ACC112 (cell line): ENCODE measurements at regions not wholly inside any gene's neighbourhood (a gene's known extent, or its start where the extent isn't known, plus 50 kb on each side); places are given as distances from the start of the nearest gene placed in this dataset.
A peak's percentile ranks its signal among the peaks of the same experiment; 100 is the strongest.

Experiments used
- H2AFZ ChIP-seq: fragments of 200-600 bp; sonication (generic); one replicate; pipeline ENCODE4 v1.6.0; 2017; ENCODE audit warnings: antibody characterized with exemption, low read length; ENCODE audit not compliant: unreplicated experiment
- H3K27ac ChIP-seq: fragments of 200-600 bp; sonication (generic); 2 replicates; pipeline ENCODE4 v1.5.1; 2014; ENCODE audit warnings: low read depth, mild to moderate bottlenecking, antibody characterized with exemption, low read length, moderate library complexity
- H3K27me3 ChIP-seq: fragments of 200-600 bp; sonication (generic); 2 replicates; pipeline ENCODE4 v1.6.1; 2014; ENCODE audit warnings: mild to moderate bottlenecking, antibody characterized with exemption, low read length, moderate library complexity, mixed read lengths; ENCODE audit not compliant: insufficient read depth
- H3K36me3 ChIP-seq: fragments of 200-600 bp; sonication (generic); 2 replicates; pipeline ENCODE4 v1.6.1; 2016; ENCODE audit warnings: mild to moderate bottlenecking, antibody characterized with exemption, low read length, moderate library complexity, mixed read lengths; ENCODE audit not compliant: insufficient read depth
- H3K4me1 ChIP-seq: fragments of 200-600 bp; sonication (generic); one replicate; pipeline ENCODE4 v1.6.1; 2016; ENCODE audit warnings: low read length, mixed read lengths; ENCODE audit not compliant: insufficient read depth, unreplicated experiment, control insufficient read depth
- H3K4me3 ChIP-seq: fragments of 200-600 bp; sonication (generic); 2 replicates; pipeline ENCODE4 v1.5.1; 2014; ENCODE audit warnings: mild to moderate bottlenecking, low read depth, low read length
- H3K79me2 ChIP-seq: fragments of 200-600 bp; sonication (generic); one replicate; pipeline ENCODE4 v1.6.0; 2016; ENCODE audit warnings: low read length; ENCODE audit not compliant: control insufficient read depth, unreplicated experiment, insufficient read depth

GRCh38 chr1:234697741-234698140 is 87.8 kb upstream of the IRF2BP2 start:
- no peaks in the 10 kb centered on the region for H3K36me3 ChIP-seq
- H3K79me2 ChIP-seq: no peaks in the 10 kb centered on the region
- no peak overlapping the region for H3K4me3 ChIP-seq
- H2AFZ ChIP-seq: no peak overlapping the region
- peaks cover 14% of the 10 kb centered on the region for H3K4me1 ChIP-seq
- no peak overlapping the region for H3K27ac ChIP-seq
- H3K27me3 ChIP-seq: no peaks in the 10 kb centered on the region

- Histone ChIP-seq H3K27me3 (no peaks in the 10 kb centered on the region), H2AFZ (no peak overlapping the region), H3K79me2 (no peaks in the 10 kb centered on the region), H3K36me3 (no peaks in the 10 kb centered on the region), H3K4me3 (no peak overlapping the region), H3K4me1 (peaks cover 14% of the 10 kb centered on the region), H3K27ac (no peak overlapping the region)
These were observed 87.0 kb upstream of the IRF2BP2 start for GRCh38 chr1:234697015-234697414.

GRCh38 chr1:234696148-234696576 is 86.2 kb upstream of the IRF2BP2 start:
- Histone ChIP-seq H2AFZ (no peak overlapping the region), H3K79me2 (no peaks in the 10 kb centered on the region), H3K27ac (no peak overlapping the region), H3K4me1 (peaks cover 14% of the 10 kb centered on the region), H3K4me3 (no peak overlapping the region), H3K36me3 (no peaks in the 10 kb centered on the region), H3K27me3 (no peaks in the 10 kb centered on the region)

GRCh38 chr1:234694661-234695060 is 84.7 kb upstream of the IRF2BP2 start:
- Histone ChIP-seq H3K36me3 (no peaks in the 10 kb centered on the region), H2AFZ (no peak overlapping the region), H3K27ac (no peak overlapping the region)

GRCh38 chr1:234692966-234693580 is 83.1 kb upstream of the IRF2BP2 start:
- Histone ChIP-seq H3K79me2 (no peaks in the 10 kb centered on the region), H3K4me1 (no peaks in the 10 kb centered on the region), H2AFZ (no peak overlapping the region), H3K36me3 (no peaks in the 10 kb centered on the region), H3K4me3 (no peak overlapping the region), H3K27ac (no peak overlapping the region), H3K27me3 (no peaks in the 10 kb centered on the region)

More at GRCh38 chr1:234694661-234695060, 84.7 kb upstream of the IRF2BP2 start:
- H3K79me2 ChIP-seq: no peaks in the 10 kb centered on the region
- no peak overlapping the region for H3K4me3 ChIP-seq
- H3K27me3 ChIP-seq: no peaks in the 10 kb centered on the region
- H3K4me1 ChIP-seq: peaks cover under 1% of the 10 kb centered on the region

- Histone ChIP-seq H3K27me3 (no peaks in the 10 kb centered on the region), H3K4me3 (no peak overlapping the region), H3K27ac (0 out of 2 replicates have a peak overlapping the region, but pooled peaks have one; percentile 6), H3K4me1 (no peaks in the 10 kb centered on the region), H3K36me3 (no peaks in the 10 kb centered on the region), H2AFZ (peak overlapping the region; percentile 59), H3K79me2 (no peaks in the 10 kb centered on the region)
These were observed 81.6 kb upstream of the IRF2BP2 start for GRCh38 chr1:234691567-234691966.

- Histone ChIP-seq H3K27ac (no peak overlapping the region), H3K4me1 (no peaks in the 10 kb centered on the region), H3K4me3 (no peak overlapping the region), H3K27me3 (no peaks in the 10 kb centered on the region), H3K79me2 (no peaks in the 10 kb centered on the region), H3K36me3 (no peaks in the 10 kb centered on the region), H2AFZ (no peak overlapping the region)
These were observed 80.9 kb upstream of the IRF2BP2 start for GRCh38 chr1:234690872-234691271.

- no peak overlapping the region for H3K4me3 ChIP-seq
- no peaks in the 10 kb centered on the region for H3K79me2 ChIP-seq
- H3K27me3 ChIP-seq: no peaks in the 10 kb centered on the region
- H3K27ac ChIP-seq: no peak overlapping the region
- no peak overlapping the region for H2AFZ ChIP-seq
- 0 out of 2 replicates have a peak, but pooled peaks cover 6% of the 10 kb centered on the region for H3K36me3 ChIP-seq
- peaks cover 12% of the 10 kb centered on the region for H3K4me1 ChIP-seq
These were observed 79.3 kb upstream of the IRF2BP2 start for GRCh38 chr1:234689236-234689635.

- Histone ChIP-seq H3K4me3 (no peak overlapping the region), H3K27me3 (no peaks in the 10 kb centered on the region), H2AFZ (no peak overlapping the region), H3K4me1 (peaks cover 22% of the 10 kb centered on the region), H3K79me2 (no peaks in the 10 kb centered on the region), H3K36me3 (0 out of 2 replicates have a peak, but pooled peaks cover 6% of the 10 kb centered on the region), H3K27ac (no peak overlapping the region)
These were observed 77.0 kb upstream of the IRF2BP2 start for GRCh38 chr1:234687011-234687410.

- Histone ChIP-seq H3K27ac (no peak overlapping the region), H3K4me1 (peaks cover 22% of the 10 kb centered on the region), H3K27me3 (no peaks in the 10 kb centered on the region), H3K4me3 (no peak overlapping the region), H3K79me2 (no peaks in the 10 kb centered on the region), H2AFZ (no peak overlapping the region), H3K36me3 (0 out of 2 replicates have a peak, but pooled peaks cover 6% of the 10 kb centered on the region)
These were observed 76.1 kb upstream of the IRF2BP2 start for GRCh38 chr1:234686035-234686434.

GRCh38 chr1:234684856-234685255 is 74.9 kb upstream of the IRF2BP2 start:
- H3K4me3 ChIP-seq: no peak overlapping the region
- peak overlapping the region; percentile 55 for H3K27ac ChIP-seq

More at GRCh38 chr1:234684856-234685255, 74.9 kb upstream of the IRF2BP2 start:
- 0 out of 2 replicates have a peak, but pooled peaks cover 6% of the 10 kb centered on the region for H3K36me3 ChIP-seq
- H3K4me1 ChIP-seq: peaks cover 22% of the 10 kb centered on the region
- no peaks in the 10 kb centered on the region for H3K79me2 ChIP-seq
- H2AFZ ChIP-seq: no peak overlapping the region
- no peaks in the 10 kb centered on the region for H3K27me3 ChIP-seq
